GM19467 (cell line): ENCODE measurements at regions not wholly inside any gene's neighbourhood (a gene's known extent, or its start where the extent isn't known, plus 50 kb on each side); places are given as distances from the start of the nearest gene placed in this dataset.

Experiments
- ATAC-seq: cut with Tn5 transposase; IDR thresholded peaks from one replicate; pipeline ENCODE4 v1.9.1; 2021; ENCODE audit warnings: mild to moderate bottlenecking, moderate library complexity; ENCODE audit not compliant: unreplicated experiment

GRCh38 chr4:154107337-154107736, 318.5 kb upstream of the SFRP2 start:
- ATAC-seq, result no peak

- no peak for ATAC-seq
Measured at GRCh38 chr4:154088741-154089140, 299.9 kb upstream of the SFRP2 start.

- no peak for ATAC-seq
Measured at GRCh38 chr4:154086247-154086646, 297.4 kb upstream of the SFRP2 start.

DNA sequence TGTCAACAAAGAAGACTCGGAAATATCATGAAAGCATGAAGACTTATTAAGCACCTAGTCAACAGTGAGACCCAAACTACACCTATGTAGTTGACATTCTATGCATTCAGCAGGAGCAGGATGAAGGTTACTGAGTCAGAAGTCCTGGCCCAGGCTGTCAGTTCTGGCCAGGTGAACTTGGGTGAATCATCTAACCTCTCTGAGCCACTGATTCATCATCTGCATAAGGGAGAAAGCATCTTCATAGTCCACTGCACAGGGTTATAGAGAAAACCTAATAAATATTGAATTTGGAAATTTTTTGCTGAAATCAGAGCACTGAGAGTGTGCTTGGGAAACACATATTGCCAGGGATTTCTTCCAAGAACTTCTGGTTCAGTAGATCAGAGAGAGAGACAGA, 296.0 kb upstream of the SFRP2 start:
- no peak for ATAC-seq

DNA sequence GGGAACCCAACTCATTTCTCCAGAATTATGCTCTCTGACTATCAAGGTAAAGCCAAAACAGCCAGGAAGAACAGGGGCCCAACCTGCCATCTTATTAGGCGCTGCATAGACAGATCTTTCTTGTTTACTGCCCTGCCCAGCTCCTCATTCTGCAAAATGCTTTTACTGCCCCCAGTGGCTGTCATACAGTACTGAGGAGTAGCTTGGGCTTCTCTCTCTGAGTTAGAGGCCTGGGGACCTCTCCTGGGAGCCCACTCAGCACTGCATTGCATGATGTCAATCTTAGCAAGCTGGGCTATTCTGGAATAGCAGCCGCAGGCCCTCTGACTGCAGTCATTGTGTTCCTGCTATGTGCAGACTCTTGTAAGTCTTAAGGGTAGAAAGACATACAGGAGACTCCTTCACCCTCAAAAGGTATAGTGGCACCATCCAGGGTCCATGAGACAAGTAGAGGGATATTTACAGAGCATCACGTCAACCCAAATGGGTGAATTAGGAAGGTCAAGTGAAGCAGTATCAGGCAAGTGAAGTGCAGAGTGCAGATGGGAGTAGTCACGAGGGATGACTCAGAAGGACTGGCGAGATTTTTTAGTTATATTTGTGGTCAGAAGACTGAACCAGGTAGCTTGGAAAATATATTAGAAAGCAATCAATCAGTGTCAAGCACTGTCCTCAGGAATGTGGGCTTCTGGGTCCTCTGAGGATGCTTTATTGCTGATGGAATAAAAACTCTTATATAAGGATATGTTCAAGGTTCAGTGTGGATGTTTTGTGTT, 294.1 kb upstream of the SFRP2 start:
- ATAC-seq, result no peak

DNA sequence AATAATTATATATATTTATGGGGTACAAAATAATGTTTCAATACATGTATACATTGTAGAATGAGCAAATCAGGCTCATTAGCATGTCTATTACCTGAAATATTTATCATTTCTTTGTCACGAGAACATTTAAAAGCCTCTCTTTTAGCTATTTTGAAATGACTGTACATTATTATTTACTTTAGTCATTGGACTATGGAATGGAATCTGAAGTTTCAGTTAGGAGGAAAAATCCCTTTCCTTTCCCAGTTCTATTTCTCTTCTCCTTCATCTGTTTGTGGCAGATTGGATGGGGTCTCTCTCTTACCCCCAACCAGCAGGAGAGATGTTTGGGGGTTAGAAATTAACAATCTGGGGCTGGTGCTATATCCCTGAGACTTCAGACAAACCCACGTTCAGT, 292.5 kb upstream of the SFRP2 start:
- ATAC-seq, result no peak

GRCh38 chr4:154078504-154079350, 289.8 kb upstream of the SFRP2 start:
- ATAC-seq, result no peak

- no peak for ATAC-seq
Measured at GRCh38 chr4:154076921-154077320, 288.0 kb upstream of the SFRP2 start.

DNA sequence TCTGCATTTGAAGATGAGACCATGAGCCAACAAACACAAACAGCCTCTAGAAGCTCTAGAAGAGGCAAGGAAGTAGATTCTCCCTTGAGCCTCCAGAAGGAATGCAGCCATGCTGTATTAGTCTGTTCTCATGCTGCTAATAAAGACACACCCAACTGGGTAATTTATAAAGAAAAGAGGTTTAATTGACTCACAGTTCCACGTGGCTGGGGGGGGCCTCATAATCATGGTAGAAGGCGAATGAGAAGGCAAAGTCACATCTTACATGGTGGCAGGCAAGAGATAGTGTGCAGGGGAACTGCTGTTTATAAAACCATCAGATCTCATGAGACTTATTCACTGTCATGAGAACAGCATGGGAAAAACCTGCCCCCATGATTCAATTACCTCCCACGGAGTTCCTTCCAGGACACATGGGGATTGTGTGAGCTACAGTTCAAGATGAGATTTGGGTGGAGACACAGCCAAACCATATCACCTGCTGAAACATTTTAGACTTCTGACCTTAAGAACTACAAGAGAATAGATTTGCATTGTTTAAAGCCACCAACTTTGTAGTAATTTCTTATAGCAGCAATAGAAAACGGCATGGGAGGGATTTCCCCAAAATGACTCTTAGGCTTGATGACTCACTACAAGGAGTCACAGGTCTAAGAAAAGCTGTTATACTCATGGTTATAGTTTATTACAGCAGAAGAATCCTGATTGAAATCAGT, 284.4 kb upstream of the SFRP2 start:
- no peak for ATAC-seq

GRCh38 chr4:154067786-154068185, 278.9 kb upstream of the SFRP2 start:
- ATAC-seq, result no peak

GRCh38 chr4:154065368-154065767, 276.5 kb upstream of the SFRP2 start:
- no peak for ATAC-seq

DNA sequence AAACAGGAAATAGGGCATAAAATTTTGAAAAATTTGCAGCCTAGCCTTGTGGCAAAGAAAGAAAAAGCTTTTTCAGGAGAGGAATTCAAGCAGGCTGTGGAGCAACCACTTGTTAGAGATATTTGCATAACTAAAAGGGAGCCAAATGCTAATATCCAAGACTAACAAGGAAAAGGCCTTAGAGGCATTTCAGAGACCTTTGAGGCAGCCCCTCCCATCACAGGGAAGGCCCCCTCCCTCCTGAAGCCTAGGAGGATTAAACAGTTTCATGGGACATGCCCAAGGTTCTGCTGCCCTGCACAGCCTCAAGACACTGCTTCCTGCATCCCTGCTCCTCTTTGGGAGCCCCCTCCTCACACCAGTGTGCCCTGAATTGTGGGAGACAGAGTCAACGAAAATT, 275.4 kb upstream of the SFRP2 start:
- no peak for ATAC-seq

- no peak for ATAC-seq
Measured at GRCh38 chr4:154049457-154050181, 260.7 kb upstream of the SFRP2 start.

- ATAC-seq, result no peak
Measured at GRCh38 chr4:154047733-154048132, 258.9 kb upstream of the SFRP2 start.

- ATAC-seq, result no peak
Measured at GRCh38 chr4:154044742-154045485, 256.0 kb upstream of the SFRP2 start.

- no peak for ATAC-seq
Measured at GRCh38 chr4:154044108-154044531, 255.2 kb upstream of the SFRP2 start.

GRCh38 chr4:154041640-154042039, 252.8 kb upstream of the SFRP2 start:
- no peak for ATAC-seq

DNA sequence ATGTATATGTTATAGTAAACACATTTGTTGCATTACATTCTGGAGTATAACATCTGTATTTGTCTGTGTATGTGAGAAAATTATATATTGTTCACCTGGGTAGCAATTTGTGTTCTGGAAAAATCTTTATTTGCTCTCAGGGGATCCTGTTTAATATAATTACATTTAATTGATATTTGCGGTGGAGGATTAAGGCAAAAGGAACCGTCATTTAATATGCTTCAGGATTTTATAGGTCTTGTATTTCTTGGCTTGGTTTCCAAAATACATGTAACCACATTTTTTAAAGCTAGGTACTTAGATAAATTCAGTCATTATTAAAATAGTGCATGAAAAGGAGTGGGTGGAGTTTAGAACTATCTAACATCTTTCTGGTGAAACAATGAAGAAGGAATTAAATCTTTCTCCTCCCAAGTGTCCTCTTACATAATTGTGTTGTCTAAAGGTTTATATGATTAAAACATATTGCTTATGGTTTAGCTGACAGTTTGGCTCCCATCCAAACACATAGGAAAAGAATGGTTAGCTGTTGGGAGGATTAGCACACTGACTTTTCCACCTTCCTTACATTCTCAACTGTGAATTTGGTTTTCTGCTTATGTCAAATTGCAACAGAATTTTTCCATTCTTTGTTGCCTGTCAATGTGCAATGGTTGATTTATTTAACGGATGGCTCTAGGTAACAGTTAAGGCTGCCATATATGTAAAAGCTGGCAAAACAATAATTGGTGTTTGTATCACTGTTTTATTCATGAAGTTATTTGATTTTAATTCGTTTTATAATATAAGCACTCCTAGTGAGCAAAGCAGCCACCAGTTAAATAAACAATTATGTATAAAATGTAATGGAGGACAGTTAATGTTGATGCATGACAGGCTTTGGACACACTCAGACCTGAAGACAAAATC, 250.8 kb upstream of the SFRP2 start:
- no peak for ATAC-seq

DNA sequence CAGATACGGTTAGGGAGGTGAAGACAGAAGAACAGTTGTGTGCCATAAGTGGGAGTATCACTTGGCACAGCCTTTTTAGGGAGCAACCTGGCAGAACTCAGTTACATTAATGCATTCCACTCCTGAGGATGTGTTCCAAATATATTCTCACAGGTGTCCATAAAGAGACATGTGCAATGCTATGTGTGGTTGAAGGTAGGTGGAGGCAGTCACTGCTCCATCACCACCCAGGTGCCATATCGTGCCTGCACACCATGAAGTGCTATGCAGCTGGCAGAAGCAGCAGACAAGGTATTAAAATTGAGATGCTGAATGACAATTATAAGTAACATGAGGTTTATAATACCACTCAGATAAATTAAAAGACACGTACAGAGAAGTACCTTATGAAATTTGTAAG, 248.0 kb upstream of the SFRP2 start:
- no peak for ATAC-seq
